GM21381 (cell line): ENCODE measurements at regions not wholly inside any gene's neighbourhood (a gene's known extent, or its start where the extent isn't known, plus 50 kb on each side); places are given as distances from the start of the nearest gene placed in this dataset.

Experiments
- ATAC-seq: cut with Tn5 transposase; IDR thresholded peaks from one replicate; pipeline ENCODE4 v1.9.1; 2021; ENCODE audit warnings: mild to moderate bottlenecking, moderate library complexity; ENCODE audit not compliant: unreplicated experiment

DNA sequence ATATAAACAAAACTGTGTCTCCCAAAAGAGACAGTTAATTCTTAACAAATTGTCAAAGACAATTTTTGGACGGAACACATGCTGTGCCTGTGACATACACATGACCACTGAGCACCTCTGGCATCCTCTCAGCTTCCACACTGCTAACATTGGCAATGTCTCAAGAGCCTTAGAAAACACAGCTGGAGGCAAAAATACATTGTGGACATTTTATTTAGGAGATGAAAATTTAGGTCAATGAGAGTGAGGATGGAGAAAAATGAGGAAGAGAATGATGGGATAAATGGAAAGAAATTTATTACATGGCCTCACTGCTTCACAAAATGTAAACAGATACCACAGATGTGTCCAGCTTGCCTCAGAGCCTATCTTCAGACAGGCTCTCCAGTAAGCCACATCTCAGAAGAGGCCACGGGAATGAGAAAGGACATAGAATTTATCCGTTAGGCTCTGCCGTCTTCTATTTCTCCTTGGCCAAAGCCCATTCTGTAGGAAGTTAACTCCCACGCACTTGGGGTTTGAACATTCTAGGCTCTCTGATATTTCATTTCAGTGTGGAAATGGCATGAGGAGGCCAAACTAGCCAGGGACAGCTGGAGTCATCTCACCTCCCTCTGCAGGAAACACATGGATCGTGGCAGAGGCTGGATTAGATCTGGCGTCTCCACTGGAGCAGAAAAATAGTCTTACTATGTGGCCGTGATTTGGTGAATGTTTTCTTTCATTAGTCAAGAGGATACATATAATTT lies 519.4 kb upstream of the DSEL start:
- ATAC-seq, result no peak

DNA sequence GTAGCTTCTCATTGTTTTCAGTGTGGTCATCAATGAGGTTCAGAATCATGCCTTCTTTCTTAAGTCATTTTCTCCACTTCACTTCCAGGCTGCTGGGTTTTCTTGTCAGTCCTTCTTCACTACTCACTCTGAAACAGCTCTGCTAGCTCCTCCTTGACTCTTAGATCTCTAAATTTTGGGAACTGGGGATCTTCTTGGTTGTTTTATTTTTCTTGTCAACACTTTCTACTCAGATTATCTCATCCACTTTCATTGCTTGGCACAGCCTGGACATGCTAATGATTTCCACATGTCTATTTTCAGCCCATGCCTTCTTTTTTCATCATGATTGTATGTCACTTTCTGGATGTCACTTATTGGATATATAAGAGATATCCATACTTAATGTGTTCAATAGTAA lies 517.8 kb upstream of the DSEL start:
- no peak for ATAC-seq

DNA sequence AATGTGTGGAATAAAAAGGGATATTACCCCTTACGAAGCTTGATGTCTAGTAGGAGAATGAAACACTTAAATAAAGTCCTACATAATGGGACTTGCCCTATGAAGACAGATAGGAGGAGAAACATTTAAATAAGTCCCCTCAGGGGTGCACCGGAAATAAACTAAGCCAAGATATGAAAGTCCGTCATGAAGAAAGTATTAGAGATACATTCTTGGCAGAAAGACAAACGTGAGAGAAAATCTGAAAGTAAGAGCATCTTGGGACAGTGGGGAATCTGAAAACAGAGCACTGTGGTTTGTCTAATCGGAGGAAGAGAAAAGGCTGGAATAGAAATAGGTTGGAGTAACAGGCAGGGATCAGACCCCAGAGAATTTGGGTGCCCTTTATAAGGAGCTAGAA lies 516.9 kb upstream of the DSEL start:
- no peak for ATAC-seq

DNA sequence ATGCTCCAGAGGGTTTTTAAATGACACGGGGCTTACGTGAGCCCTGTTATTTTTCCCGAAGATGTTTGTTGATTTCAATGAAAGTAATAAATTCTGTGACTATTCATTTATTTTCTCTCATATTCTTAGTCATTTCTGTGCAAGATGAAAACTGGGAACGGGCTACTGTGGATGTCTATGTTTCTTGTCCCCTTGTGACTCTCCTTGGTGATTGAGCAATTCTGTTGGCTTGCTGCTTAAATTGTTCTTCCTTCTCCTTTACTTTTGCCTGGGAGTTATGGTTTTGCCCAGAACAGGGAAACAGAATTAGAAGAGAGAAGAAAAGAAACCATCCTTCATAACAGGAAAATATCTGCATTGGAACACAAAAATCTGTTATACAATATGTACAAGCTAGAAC lies 508.2 kb upstream of the DSEL start:
- ATAC-seq, result no peak

DNA sequence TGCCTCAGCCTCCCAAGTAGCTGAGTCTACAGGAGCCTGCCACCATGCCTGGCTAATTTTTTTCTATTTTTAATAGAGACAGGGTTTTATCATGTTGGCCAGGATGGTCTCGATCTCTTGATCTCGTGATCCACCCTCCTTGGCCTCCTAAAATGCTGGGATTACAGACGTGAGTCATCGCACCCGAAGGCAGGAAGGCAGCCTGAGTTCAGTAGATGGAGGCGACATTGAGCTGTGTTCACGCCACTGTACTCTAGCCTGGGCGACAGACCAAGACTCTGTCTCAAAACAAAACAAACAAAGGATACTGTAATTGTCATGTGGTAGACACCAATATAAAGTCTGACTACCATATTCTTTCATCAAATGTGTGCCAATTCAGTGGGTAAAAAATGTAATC lies 500.9 kb upstream of the DSEL start:
- no peak for ATAC-seq

DNA sequence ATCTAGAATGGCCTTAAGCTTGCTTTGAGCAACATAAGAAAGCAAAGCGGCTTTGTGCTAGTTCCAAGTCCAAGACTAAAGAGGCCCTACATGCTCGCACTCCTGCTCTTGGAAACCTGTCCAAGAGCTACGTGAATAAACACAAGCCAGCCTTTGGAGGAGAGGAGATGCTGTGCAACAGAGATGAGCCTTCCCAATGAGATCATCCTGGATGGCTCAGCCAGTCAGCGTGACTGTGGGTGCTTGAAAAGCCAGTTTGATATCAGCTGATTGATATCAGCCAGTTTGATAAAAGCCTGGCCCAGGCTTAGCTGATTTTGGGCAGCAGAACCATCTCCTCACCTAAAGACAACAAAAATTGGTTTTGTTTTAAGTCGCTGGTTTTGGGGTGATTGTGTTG lies 481.0 kb upstream of the DSEL start:
- no peak for ATAC-seq

DNA sequence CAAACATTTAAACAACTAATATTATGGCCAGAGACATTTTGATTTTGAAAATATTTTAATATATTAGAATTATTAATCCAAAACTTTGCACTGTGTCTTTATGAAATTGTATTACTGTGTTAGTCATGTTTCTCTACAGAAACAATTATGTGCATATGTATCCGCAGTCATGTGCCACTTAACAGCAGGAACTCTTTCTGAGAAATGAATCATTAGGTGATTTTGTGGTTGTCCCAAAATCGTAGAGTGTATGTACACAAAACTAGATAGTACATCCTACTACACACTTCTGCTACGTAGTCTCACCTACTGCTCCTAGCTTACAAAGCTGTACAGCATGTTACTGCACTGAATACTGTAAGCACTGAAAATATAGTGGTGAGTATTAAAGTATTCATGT lies 479.2 kb upstream of the DSEL start:
- no peak for ATAC-seq

DNA sequence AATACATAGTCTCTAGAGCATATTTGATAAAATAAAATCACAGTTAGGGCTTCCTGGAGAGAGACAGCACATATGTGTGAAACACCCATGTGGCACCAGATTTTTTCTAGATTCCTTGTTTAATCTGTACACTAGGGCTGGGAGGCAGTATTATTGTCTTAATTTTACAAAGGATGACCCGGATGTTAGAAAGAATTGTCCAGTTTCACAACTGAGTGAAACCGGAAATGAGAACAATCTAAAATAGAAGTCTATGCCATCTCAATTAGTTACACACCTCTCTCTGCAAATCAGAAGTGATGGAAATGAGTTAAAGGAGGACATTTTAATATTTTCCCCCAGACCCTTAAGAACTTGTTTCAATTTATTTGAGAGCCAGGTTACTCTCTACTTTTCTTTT lies 463.7 kb upstream of the DSEL start:
- ATAC-seq, result no peak

DNA sequence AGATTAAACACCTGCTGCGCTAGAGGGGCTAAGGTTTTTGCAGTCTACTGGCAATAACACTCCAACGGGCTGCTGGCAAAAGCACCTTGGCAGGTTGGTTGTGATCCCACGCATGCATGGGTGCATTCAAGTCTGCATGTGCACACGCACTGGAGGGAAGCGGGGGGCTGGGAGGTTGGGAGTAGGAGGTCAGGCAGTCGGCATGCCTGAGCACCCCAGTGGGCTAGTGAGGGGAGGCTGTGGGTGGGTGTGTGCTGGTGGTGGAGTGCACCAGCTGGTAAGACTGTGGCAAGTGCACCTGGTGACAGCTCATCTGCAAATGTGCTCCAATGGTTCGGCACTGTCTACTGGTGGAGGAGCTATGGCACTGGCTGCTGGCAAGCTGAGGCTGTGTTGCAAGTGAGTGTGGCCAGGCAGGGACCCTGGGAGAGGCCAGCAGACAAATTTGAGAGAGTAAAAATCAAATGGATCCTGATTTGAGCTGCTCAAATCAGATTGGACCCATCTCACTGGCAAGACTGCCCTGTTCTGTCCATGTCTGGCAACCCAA lies 460.6 kb upstream of the DSEL start:
- no peak for ATAC-seq

DNA sequence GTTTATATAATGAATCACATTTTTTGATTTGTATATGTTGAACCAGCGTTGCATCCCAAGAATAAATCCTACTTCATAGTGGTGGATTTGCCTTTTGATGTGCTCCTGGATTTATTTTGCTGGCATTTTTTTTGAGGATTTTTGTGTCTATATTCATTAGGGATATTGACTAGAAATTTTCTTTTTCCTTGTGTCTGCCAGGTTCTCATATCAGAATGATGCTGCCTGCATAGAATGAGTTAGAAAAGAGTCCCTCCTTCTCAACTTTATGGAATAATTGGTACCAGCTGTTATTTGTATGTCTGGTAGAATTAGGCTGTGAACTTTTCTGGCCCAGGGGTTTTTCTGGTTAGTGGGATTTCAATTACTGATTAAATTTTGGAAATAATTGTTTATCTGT lies 457.4 kb upstream of the DSEL start:
- ATAC-seq, result no peak

DNA sequence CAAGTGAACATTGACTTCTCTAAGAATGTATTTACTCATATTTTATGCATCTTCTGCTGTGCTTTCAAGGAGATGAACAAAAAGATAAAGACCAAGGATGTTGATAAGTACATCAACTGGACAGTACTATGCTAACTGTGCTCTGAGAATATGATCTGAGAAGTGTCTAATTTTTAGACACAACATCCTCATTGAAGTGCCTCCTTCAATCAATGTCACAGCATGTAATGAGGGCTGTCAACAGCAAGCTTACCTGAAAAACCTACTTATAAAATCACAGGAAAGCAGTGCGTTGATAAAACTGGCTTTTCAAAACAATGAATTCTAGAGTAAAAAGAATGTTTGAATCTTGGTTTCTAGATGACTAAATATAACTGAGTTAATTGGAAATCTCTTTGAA lies 452.9 kb upstream of the DSEL start:
- ATAC-seq, result no peak

DNA sequence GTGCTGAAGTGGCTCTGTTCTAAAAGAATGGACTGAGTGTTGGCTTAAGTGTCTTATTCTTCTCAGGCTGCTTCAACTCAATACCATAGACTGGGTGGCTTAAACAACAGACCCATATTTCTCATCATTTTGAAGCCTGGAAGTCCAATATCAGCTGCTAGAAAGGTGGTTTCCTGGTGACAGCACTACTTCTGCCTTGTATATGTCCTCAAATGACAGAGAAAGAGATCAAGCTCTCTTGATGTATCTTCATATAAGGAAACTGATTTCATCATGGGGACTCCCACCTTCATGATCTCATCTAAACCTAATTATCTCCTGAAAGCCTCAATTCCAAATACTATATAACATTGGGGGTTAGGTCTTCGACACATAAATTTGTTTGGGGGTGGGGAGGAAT lies 449.7 kb upstream of the DSEL start:
- no peak for ATAC-seq

DNA sequence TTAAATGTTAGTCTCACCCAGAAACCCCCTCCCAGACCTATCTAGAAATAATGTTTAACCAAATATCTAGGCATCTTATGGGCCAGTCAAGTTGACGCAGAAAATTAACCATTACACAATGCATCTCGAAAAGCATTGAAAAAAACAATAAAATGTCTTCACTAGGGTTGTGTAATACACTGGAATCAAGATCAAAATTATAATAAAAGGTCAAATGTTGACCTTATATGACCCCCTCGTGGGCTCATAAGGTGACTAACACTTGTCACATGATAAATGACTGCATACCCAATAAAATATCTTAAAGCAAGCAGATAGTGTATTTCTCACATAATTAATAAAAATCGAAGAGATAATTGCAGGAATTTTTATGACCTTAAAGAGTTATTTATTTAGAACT lies 447.9 kb upstream of the DSEL start:
- ATAC-seq, result no peak

DNA sequence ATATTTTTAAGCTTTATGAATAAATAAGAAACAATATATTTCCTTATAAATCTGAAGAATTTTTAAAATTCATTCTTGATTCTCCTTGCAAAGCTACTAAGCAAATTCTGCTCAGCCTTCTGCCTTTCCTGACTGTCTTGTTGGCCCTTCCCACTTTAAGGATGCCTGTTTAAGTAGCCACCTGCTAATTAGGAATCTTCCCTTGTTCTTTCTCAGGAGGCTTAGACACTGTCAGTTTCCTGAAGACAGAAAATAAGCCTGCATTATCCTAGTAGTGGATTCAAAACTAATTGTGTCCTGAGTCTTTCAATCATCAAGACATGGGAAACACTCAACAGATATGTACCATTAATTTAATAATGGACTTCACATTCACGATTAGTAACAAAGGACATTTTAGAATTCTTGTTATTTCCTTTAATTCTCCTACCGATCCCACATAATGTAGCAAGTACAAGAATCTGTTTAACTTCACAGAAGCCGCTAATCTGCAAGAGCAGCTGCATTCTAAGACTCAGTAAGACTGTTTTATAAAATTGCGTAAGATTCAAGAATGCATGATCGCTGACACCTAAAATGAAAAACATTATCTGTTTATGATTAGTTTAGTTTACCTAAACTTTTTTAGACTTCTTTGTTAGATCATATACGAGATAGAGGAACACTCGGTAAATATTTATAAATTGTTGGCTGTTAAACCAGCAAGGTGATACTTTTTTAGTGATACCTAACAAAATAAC lies 445.4 kb upstream of the DSEL start:
- ATAC-seq, result no peak

DNA sequence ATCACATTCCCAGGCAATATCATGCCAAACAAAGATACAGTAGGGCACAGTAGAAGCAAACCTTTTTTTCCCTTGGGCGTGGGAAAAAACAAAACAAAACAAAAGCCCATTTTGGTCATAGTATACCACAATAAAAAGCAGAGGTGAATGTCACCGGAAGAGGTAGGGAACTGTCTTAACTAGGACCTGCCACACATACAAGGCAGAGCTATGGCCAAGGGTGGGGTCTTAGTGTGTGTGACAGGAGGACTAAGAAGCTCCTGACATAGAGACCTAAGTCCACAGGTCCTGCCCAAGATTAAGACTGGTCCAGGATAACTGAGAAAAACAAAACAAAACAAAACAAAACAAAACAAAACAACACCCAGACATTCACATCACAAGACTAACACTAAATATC lies 441.2 kb upstream of the DSEL start:
- no peak for ATAC-seq

DNA sequence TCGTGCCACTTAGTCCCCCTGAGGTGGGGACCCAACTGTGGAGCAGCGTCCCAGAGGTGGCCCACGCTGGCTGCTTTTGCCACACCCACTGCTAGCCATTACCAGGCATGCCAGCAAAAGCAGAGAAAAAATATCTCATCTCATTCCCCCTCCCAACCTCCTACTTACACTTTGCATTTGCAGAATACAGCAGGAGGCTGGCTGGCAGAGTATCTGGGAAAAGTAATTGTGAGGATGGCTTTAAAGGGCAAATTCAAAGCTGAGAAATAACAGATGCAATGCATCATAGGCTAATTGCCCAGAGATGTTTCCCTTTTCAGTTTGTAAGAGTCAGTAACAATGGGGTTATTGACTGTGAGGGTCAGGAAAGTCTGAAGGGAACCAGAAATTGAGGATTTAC lies 438.1 kb upstream of the DSEL start:
- no peak for ATAC-seq

DNA sequence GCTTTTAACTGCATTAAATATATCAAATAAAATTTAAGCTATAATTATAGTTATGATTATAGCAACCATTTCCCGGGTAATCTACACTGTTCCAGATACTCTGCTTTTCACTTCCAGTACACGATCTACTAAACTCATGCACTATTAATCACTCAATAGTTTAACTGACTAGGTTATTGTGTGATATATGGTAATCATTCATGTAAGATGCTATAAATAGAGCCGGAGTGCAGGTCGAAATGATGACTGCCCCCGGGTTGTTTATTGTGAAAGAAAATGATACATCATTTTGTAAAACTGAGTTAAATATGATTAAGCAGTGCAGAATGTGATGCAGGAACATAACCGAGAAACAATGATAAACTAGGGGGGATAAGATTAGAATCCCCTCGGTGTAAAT lies 434.6 kb upstream of the DSEL start:
- ATAC-seq, result no peak

DNA sequence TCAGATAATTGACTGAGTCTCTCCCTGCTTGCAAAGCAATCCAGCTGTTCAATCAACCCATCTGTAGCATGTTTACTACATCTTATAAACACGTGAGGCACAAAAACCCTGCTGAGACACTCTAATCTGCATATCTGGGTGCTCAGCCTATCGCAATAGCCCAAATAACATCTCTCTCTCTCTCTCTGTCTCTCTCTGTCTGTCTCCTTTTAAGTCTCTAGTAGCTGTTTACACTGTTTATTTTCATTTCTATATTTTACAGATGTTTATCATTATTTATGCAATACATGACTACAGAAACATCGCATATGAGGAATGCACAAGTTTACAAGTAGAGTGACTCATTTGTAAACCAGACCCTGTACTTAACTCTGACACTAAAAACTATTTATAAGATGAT lies 422.1 kb upstream of the DSEL start:
- no peak for ATAC-seq

DNA sequence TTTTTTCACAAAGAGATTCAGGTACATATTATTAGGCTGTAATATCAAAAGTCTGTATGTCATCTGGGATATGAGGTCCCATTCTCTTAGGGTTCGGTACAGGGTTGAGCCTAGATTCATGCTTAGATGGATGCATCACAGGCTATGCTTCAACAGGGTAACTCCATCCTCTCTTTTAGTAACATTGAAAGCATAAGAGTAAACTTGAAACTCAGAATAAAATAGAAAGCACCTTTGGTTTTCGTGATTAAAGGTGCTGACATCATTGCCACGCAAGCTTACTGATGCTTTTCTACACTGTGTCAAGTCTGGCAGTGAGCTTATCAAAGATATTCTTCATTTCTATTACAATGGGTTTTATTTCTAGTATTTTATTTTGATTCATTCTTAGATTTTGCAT lies 419.1 kb upstream of the DSEL start:
- ATAC-seq, result no peak

DNA sequence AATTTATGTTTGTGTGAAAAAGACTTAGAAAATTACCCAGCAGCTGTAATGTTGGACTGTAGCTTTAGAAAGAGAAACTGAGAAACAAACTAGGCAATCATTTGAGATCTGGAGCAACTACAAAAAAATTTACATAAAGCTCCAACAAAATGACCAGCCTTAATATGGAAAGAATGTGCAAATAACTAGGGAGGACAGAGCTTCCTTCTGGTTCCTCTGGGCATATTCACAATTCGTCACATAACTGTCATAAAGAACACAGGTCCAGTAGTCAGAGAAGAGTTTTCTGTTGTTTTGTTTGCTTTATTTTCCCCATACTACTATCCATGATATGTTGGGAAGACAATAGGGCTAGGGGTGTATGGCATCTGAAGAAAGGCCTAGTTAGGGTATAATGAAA lies 416.8 kb upstream of the DSEL start:
- ATAC-seq, result no peak

DNA sequence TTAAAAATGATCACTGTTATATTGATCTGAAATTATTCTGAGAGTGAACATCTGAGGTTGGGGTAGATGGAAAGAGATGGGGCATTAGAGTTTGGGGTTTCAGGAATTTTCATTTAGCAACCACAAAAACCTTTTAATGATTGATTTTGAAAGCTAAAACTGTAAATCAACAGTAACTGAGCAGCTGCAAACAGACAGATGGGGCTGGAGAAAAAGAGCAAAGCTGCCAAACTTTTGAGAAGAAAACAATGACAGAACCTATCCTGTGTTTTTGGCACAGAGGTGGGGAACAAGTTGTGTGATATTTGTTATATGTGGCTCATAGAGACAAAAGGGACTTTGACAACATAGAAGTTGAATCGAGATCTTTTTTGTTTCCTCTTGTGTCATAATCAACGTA lies 415.8 kb upstream of the DSEL start:
- ATAC-seq, result no peak
